HG03432 (cell line): ENCODE measurements at regions not wholly inside any gene's neighbourhood (a gene's known extent, or its start where the extent isn't known, plus 50 kb on each side); places are given as distances from the start of the nearest gene placed in this dataset.
"Not testable (repeated sequence)": the region's sequence is repeated elsewhere in the genome, so short reads cannot be mapped to it uniquely, and the experiment has no call there.

Experiments
- ATAC-seq: cut with Tn5 transposase; IDR thresholded peaks from one replicate; pipeline ENCODE4 v1.9.1; 2021; ENCODE audit warnings: mild to moderate bottlenecking, moderate library complexity; ENCODE audit not compliant: unreplicated experiment

GRCh38 chr2:236346366-236346765 is 82.2 kb upstream of the ASB18 start:
- ATAC-seq, result no peak

GRCh38 chr2:236348279-236348678 is 84.1 kb upstream of the ASB18 start:
- no peak for ATAC-seq

GRCh38 chr2:236348976-236349375 is 84.8 kb upstream of the ASB18 start:
- no peak for ATAC-seq

GRCh38 chr2:236350426-236350825 is 86.2 kb upstream of the ASB18 start:
- ATAC-seq, result no peak

- ATAC-seq, result no peak
Observed at GRCh38 chr2:236351966-236352525, 87.8 kb upstream of the ASB18 start.

- no peak for ATAC-seq
Observed at GRCh38 chr2:236352761-236353593, 88.8 kb upstream of the ASB18 start.

GRCh38 chr2:236353594-236353942 is 89.4 kb upstream of the ASB18 start:
- no peak for ATAC-seq

GRCh38 chr2:236354056-236354940 is 90.1 kb upstream of the ASB18 start:
- ATAC-seq, result no peak

GRCh38 chr2:236354973-236355595 is 90.9 kb upstream of the ASB18 start:
- ATAC-seq, result no peak

GRCh38 chr2:236355911-236356310 is 91.7 kb upstream of the ASB18 start:
- ATAC-seq, result no peak

GRCh38 chr2:236356321-236356720 is 92.1 kb upstream of the ASB18 start:
- not testable (repeated sequence) for ATAC-seq

- ATAC-seq, result not testable (repeated sequence)
Observed at GRCh38 chr2:236358482-236358881, 94.3 kb upstream of the ASB18 start.

GRCh38 chr2:236359426-236360045 is 95.3 kb upstream of the ASB18 start:
- no peak for ATAC-seq

GRCh38 chr2:236360496-236360895 is 96.3 kb upstream of the ASB18 start:
- ATAC-seq, result no peak

GRCh38 chr2:236363711-236364277 is 99.6 kb upstream of the ASB18 start:
- no peak for ATAC-seq

- ATAC-seq, result no peak
Observed at GRCh38 chr2:236365258-236366048, 101.2 kb upstream of the ASB18 start.

- ATAC-seq, result no peak
Observed at GRCh38 chr2:236366049-236366387, 101.8 kb upstream of the ASB18 start.

GRCh38 chr2:236366397-236366796 is 102.2 kb upstream of the ASB18 start:
- ATAC-seq, result no peak

- no peak for ATAC-seq
Observed at GRCh38 chr2:236367506-236368289, 103.5 kb upstream of the ASB18 start.
